WTC11 (cell line): ENCODE measurements at regions not wholly inside any gene's neighbourhood (a gene's known extent, or its start where the extent isn't known, plus 50 kb on each side); places are given as distances from the start of the nearest gene placed in this dataset.

Experiments used
- ATAC-seq: fragments of 200-7000 bp; cut with Tn5 transposase; 2 replicates; pipeline ENCODE4 v1.10.0; 2021; ENCODE audit warnings: mild to moderate bottlenecking, moderate library complexity
- CTCF ChIA-PET: fragments of 300-600 bp; sonication (Branson Sonifier 250); formaldehyde crosslinking; loops from one replicate; lab custom pipeline; 2021; ENCODE audit warnings: antibody characterized with exemption; lab: Charles Lee
- POLR2A ChIA-PET: fragments of 350-600 bp; sonication (Branson Sonifier 250); formaldehyde crosslinking; loops from one replicate; lab custom pipeline; 2021; ENCODE audit warnings: antibody characterized with exemption; lab: Charles Lee
- DNase-seq: peaks from one replicate; pipeline ENCODE4 v3.0.0; 2021; ENCODE audit warnings: low spot score
- H3K27ac Mint-ChIP-seq: 2 replicates; pipeline ENCODE4 v1.8.0; 2021; ENCODE audit warnings: mixed read lengths
- H3K27me3 Mint-ChIP-seq: 2 replicates; pipeline ENCODE4 v1.8.0; 2021; ENCODE audit warnings: low read depth, mild to moderate bottlenecking, moderate library complexity, mixed read lengths
- H3K36me3 Mint-ChIP-seq: 2 replicates; pipeline ENCODE4 v1.8.0; 2021; ENCODE audit warnings: mixed read lengths
- H3K4me1 Mint-ChIP-seq: 2 replicates; pipeline ENCODE4 v1.8.0; 2022; ENCODE audit warnings: mixed read lengths
- H3K4me3 Mint-ChIP-seq: 2 replicates; pipeline ENCODE4 v1.8.0; 2021; ENCODE audit warnings: mild to moderate bottlenecking, moderate library complexity, mixed read lengths
- H3K9me3 Mint-ChIP-seq: 2 replicates; pipeline ENCODE4 v1.8.0; 2021; ENCODE audit warnings: mixed read lengths
- ELF4 ChIP-seq: sonication (generic); formaldehyde crosslinking; IDR thresholded peaks from 2 replicates; pipeline ENCODE4 v1.8.1; 2022; ENCODE audit warnings: low read depth, mild to moderate bottlenecking, moderate library complexity, missing genetic modification reagents
- FOXK1 ChIP-seq: sonication (generic); formaldehyde crosslinking; IDR thresholded peaks from 2 replicates; pipeline ENCODE4 v1.8.0; 2022; ENCODE audit warnings: mild to moderate bottlenecking, moderate library complexity, missing genetic modification reagents
- GRHL2 ChIP-seq: fragments of 250-450 bp; sonication (Bioruptor Pico); IDR thresholded peaks from 2 replicates; pipeline ENCODE4 v1.8.0; 2022; ENCODE audit warnings: mild to moderate bottlenecking, moderate library complexity; ENCODE audit not compliant: insufficient replicate concordance, severe bottlenecking
- GTF2I ChIP-seq: fragments of 250-450 bp; sonication (Bioruptor Pico); conservative IDR thresholded peaks from 2 replicates; pipeline ENCODE4 v1.4.0; 2021; ENCODE audit warnings: mild to moderate bottlenecking
- JAZF1 ChIP-seq: fragments of 250-450 bp; sonication (Bioruptor Pico); IDR thresholded peaks from 2 replicates; pipeline ENCODE4 v1.9.0; 2021; ENCODE audit warnings: moderate library complexity, mild to moderate bottlenecking, inconsistent platforms
- NFATC4 ChIP-seq: fragments of 250-450 bp; sonication (Bioruptor Pico); IDR thresholded peaks from 2 replicates; pipeline ENCODE4 v1.9.0; 2021; ENCODE audit warnings: mild to moderate bottlenecking
- NR1H2 ChIP-seq: sonication (generic); formaldehyde crosslinking; IDR thresholded peaks from 2 replicates; pipeline ENCODE4 v1.9.0; 2021; ENCODE audit warnings: mild to moderate bottlenecking, moderate library complexity, missing genetic modification reagents
- OVOL2 ChIP-seq: fragments of 250-450 bp; sonication (Bioruptor Pico); IDR thresholded peaks from 2 replicates; pipeline ENCODE4 v1.9.0; 2021; ENCODE audit warnings: mild to moderate bottlenecking, borderline replicate concordance
- PRRX2 ChIP-seq: fragments of 250-450 bp; sonication (Bioruptor Pico); IDR thresholded peaks from 2 replicates; pipeline ENCODE4 v1.8.0; 2021; ENCODE audit warnings: mild to moderate bottlenecking
- SP1 ChIP-seq: sonication (generic); formaldehyde crosslinking; conservative IDR thresholded peaks from 2 replicates; pipeline ENCODE4 v1.8.1; 2022; ENCODE audit warnings: missing genetic modification reagents
- TP53 ChIP-seq: sonication (generic); formaldehyde crosslinking; IDR thresholded peaks from 2 replicates; pipeline ENCODE4 v1.8.1; 2023; ENCODE audit warnings: mild to moderate bottlenecking, missing genetic modification reagents
- ZBTB21 ChIP-seq: sonication (generic); formaldehyde crosslinking; IDR thresholded peaks from 2 replicates; pipeline ENCODE4 v1.8.1; 2023; ENCODE audit warnings: mild to moderate bottlenecking, missing genetic modification reagents, borderline replicate concordance
- ZNF121 ChIP-seq: sonication (generic); formaldehyde crosslinking; IDR thresholded peaks from 2 replicates; pipeline ENCODE4 v1.8.0; 2023; ENCODE audit warnings: missing genetic modification reagents
- ZNF232 ChIP-seq: sonication (generic); formaldehyde crosslinking; IDR thresholded peaks from 2 replicates; pipeline ENCODE4 v1.8.0; 2022; ENCODE audit warnings: mild to moderate bottlenecking, missing genetic modification reagents
- ZNF396 ChIP-seq: fragments of 250-450 bp; sonication (Bioruptor Pico); IDR thresholded peaks from 2 replicates; pipeline ENCODE4 v1.8.0; 2021; ENCODE audit warnings: mild to moderate bottlenecking, moderate library complexity, borderline replicate concordance
- ZNF423 ChIP-seq: fragments of 250-450 bp; sonication (Bioruptor Pico); IDR thresholded peaks from 2 replicates; pipeline ENCODE4 v2.1.2; 2022; ENCODE audit warnings: mild to moderate bottlenecking, moderate library complexity
- TF ChIP-seq, protein P1 (sequence below): sonication (generic); formaldehyde crosslinking; IDR thresholded peaks from 2 replicates; pipeline ENCODE4 v1.8.0; 2023; ENCODE audit warnings: missing genetic modification reagents
- TF ChIP-seq, protein P2 (sequence below): fragments of 250-450 bp; sonication (Bioruptor Pico); IDR thresholded peaks from 2 replicates; pipeline ENCODE4 v1.8.0; 2021; ENCODE audit warnings: mild to moderate bottlenecking
- TF ChIP-seq, protein P3 (sequence below): sonication (generic); formaldehyde crosslinking; IDR thresholded peaks from 2 replicates; pipeline ENCODE4 v1.8.1; 2023; ENCODE audit warnings: mild to moderate bottlenecking, missing genetic modification reagents, moderate library complexity
- TF ChIP-seq, protein P4 (sequence below): sonication (generic); formaldehyde crosslinking; IDR thresholded peaks from 2 replicates; pipeline ENCODE4 v1.8.1; 2022; ENCODE audit warnings: missing genetic modification reagents, borderline replicate concordance
- TF ChIP-seq, protein P5 (sequence below): sonication (generic); formaldehyde crosslinking; IDR thresholded peaks from 2 replicates; pipeline ENCODE4 v1.8.0; 2022; ENCODE audit warnings: mild to moderate bottlenecking, missing genetic modification reagents
- TF ChIP-seq, protein P6 (sequence below): fragments of 250-450 bp; sonication (Bioruptor Pico); IDR thresholded peaks from 2 replicates; pipeline ENCODE4 v1.9.0; 2021; ENCODE audit warnings: mild to moderate bottlenecking
- TF ChIP-seq, protein P7 (sequence below): sonication (generic); formaldehyde crosslinking; conservative IDR thresholded peaks from 2 replicates; pipeline ENCODE4 v1.8.1; 2022; ENCODE audit warnings: mild to moderate bottlenecking, missing genetic modification reagents
- TF ChIP-seq, protein P8 (sequence below): sonication (generic); formaldehyde crosslinking; IDR thresholded peaks from 2 replicates; pipeline ENCODE4 v1.8.0; 2023; ENCODE audit warnings: mild to moderate bottlenecking, missing genetic modification reagents
- TF ChIP-seq, protein P9 (sequence below): sonication (generic); formaldehyde crosslinking; IDR thresholded peaks from 2 replicates; pipeline ENCODE4 v1.8.0; 2022; ENCODE audit warnings: mild to moderate bottlenecking, missing genetic modification reagents
- TF ChIP-seq, protein P10 (sequence below): sonication (generic); formaldehyde crosslinking; IDR thresholded peaks from 2 replicates; pipeline ENCODE4 v1.8.1; 2023; ENCODE audit warnings: mild to moderate bottlenecking, missing genetic modification reagents

DNA sequence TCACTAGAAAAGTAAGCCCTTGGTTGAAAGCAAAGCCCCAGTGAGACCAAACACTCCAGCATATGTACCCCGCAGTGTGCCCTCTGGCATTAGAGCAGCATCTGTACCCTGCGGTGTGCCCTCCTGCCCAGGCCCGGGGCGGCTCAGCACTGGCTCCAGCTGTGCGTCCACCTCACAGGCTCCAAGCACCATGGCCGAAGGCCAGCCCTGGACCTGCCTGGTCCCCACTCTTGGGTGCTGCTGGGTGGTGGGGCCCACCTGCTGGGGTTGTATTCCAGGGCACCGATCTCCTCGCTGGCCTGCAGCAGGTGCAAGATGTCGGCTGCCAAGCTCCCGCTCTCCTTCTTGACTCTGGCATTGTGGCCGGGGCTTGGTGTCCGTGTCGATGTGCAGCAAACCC lies 230.2 kb downstream of the TUBA3C start:
- peaks cover 76% of the 10 kb centered on the region for H3K36me3 Mint-ChIP-seq
- DNase-seq: no peak
- no peak for ATAC-seq
- ChIA-PET POLR2A (no interaction called here), CTCF (no interaction called here)
- no peak for TF ChIP-seq FOXK1 (CRISPR knock-in tag)
- TF ChIP-seq ZNF232 (CRISPR knock-in tag): no peak
- TF ChIP-seq, protein P1, sequence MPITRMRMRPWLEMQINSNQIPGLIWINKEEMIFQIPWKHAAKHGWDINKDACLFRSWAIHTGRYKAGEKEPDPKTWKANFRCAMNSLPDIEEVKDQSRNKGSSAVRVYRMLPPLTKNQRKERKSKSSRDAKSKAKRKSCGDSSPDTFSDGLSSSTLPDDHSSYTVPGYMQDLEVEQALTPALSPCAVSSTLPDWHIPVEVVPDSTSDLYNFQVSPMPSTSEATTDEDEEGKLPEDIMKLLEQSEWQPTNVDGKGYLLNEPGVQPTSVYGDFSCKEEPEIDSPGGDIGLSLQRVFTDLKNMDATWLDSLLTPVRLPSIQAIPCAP (CRISPR knock-in tag): no peak
- TF ChIP-seq, protein P2, sequence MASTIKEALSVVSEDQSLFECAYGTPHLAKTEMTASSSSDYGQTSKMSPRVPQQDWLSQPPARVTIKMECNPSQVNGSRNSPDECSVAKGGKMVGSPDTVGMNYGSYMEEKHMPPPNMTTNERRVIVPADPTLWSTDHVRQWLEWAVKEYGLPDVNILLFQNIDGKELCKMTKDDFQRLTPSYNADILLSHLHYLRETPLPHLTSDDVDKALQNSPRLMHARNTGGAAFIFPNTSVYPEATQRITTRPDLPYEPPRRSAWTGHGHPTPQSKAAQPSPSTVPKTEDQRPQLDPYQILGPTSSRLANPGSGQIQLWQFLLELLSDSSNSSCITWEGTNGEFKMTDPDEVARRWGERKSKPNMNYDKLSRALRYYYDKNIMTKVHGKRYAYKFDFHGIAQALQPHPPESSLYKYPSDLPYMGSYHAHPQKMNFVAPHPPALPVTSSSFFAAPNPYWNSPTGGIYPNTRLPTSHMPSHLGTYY: no peak
- no peak for TF ChIP-seq ZBTB21 (CRISPR knock-in tag)
- no peak for TF ChIP-seq PRRX2 (CRISPR knock-in tag)
- no peak for TF ChIP-seq JAZF1
- TF ChIP-seq, protein P3, sequence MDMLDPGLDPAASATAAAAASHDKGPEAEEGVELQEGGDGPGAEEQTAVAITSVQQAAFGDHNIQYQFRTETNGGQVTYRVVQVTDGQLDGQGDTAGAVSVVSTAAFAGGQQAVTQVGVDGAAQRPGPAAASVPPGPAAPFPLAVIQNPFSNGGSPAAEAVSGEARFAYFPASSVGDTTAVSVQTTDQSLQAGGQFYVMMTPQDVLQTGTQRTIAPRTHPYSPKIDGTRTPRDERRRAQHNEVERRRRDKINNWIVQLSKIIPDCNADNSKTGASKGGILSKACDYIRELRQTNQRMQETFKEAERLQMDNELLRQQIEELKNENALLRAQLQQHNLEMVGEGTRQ (CRISPR knock-in tag): no peak
- no peak for TF ChIP-seq ELF4 (CRISPR knock-in tag)
- TF ChIP-seq, protein P4, sequence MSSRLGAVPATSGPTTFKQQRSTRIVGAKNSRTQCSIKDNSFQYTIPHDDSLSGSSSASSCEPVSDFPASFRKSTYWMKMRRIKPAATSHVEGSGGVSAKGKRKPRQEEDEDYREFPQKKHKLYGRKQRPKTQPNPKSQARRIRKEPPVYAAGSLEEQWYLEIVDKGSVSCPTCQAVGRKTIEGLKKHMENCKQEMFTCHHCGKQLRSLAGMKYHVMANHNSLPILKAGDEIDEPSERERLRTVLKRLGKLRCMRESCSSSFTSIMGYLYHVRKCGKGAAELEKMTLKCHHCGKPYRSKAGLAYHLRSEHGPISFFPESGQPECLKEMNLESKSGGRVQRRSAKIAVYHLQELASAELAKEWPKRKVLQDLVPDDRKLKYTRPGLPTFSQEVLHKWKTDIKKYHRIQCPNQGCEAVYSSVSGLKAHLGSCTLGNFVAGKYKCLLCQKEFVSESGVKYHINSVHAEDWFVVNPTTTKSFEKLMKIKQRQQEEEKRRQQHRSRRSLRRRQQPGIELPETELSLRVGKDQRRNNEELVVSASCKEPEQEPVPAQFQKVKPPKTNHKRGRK (CRISPR knock-in tag): no peak
- TF ChIP-seq, protein P5, sequence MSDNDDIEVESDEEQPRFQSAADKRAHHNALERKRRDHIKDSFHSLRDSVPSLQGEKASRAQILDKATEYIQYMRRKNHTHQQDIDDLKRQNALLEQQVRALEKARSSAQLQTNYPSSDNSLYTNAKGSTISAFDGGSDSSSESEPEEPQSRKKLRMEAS (CRISPR knock-in tag): no peak
- no peak overlapping the region for H3K4me3 Mint-ChIP-seq
- peaks cover 63% of the 10 kb centered on the region for H3K9me3 Mint-ChIP-seq
- peaks cover 25% of the 10 kb centered on the region for H3K27me3 Mint-ChIP-seq
- H3K4me1 Mint-ChIP-seq: no peaks in the 10 kb centered on the region
- H3K27ac Mint-ChIP-seq: no peak overlapping the region

DNA sequence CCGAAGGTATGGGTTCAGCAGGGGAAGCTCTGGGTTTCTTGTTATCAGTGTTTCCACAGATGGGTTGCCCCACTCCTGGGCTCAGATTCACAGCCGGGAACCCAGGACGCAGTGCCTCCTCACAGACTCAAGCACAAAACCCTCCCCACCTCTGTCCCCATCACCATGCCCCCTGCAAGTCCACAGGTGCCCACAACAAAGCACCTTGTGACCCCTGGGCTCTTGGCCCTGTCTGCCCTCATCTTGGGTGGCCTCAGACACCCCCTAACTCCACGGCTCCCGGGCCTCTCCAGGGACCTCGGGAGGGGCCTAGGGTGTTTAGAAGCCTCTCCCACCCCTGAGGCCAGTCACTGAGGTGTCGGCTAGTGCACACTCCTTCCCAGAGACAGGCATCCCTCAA lies 231.7 kb downstream of the TUBA3C start:
- H3K36me3 Mint-ChIP-seq: peaks cover 71% of the 10 kb centered on the region
- no peak overlapping the region for H3K27ac Mint-ChIP-seq
- H3K9me3 Mint-ChIP-seq: peaks cover 61% of the 10 kb centered on the region
- ChIA-PET CTCF (no interaction called here), POLR2A (no interaction called here)
- no peak for DNase-seq
- no peaks in the 10 kb centered on the region for H3K4me1 Mint-ChIP-seq
- H3K4me3 Mint-ChIP-seq: no peak overlapping the region
- no peak for ATAC-seq
- H3K27me3 Mint-ChIP-seq: peaks cover 16% of the 10 kb centered on the region
- TF ChIP-seq GTF2I (no peak), ZNF232 (CRISPR knock-in tag) (no peak), ZNF423 (CRISPR knock-in tag) (no peak), ZNF396 (CRISPR knock-in tag) (no peak), SP1 (CRISPR knock-in tag) (no peak), PRRX2 (CRISPR knock-in tag) (no peak), ELF4 (CRISPR knock-in tag) (no peak), OVOL2 (CRISPR knock-in tag) (no peak), ZNF121 (no peak), GRHL2 (no peak), NR1H2 (CRISPR knock-in tag) (no peak), NFATC4 (CRISPR knock-in tag) (no peak), TP53 (CRISPR knock-in tag) (no peak)
- TF ChIP-seq, protein P6, sequence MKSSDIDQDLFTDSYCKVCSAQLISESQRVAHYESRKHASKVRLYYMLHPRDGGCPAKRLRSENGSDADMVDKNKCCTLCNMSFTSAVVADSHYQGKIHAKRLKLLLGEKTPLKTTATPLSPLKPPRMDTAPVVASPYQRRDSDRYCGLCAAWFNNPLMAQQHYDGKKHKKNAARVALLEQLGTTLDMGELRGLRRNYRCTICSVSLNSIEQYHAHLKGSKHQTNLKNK: no peak
- TF ChIP-seq, protein P7, sequence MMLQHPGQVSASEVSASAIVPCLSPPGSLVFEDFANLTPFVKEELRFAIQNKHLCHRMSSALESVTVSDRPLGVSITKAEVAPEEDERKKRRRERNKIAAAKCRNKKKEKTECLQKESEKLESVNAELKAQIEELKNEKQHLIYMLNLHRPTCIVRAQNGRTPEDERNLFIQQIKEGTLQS (CRISPR knock-in tag): no peak
- TF ChIP-seq, protein P8, sequence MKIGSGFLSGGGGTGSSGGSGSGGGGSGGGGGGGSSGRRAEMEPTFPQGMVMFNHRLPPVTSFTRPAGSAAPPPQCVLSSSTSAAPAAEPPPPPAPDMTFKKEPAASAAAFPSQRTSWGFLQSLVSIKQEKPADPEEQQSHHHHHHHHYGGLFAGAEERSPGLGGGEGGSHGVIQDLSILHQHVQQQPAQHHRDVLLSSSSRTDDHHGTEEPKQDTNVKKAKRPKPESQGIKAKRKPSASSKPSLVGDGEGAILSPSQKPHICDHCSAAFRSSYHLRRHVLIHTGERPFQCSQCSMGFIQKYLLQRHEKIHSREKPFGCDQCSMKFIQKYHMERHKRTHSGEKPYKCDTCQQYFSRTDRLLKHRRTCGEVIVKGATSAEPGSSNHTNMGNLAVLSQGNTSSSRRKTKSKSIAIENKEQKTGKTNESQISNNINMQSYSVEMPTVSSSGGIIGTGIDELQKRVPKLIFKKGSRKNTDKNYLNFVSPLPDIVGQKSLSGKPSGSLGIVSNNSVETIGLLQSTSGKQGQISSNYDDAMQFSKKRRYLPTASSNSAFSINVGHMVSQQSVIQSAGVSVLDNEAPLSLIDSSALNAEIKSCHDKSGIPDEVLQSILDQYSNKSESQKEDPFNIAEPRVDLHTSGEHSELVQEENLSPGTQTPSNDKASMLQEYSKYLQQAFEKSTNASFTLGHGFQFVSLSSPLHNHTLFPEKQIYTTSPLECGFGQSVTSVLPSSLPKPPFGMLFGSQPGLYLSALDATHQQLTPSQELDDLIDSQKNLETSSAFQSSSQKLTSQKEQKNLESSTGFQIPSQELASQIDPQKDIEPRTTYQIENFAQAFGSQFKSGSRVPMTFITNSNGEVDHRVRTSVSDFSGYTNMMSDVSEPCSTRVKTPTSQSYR (CRISPR knock-in tag): no peak
- TF ChIP-seq, protein P9, sequence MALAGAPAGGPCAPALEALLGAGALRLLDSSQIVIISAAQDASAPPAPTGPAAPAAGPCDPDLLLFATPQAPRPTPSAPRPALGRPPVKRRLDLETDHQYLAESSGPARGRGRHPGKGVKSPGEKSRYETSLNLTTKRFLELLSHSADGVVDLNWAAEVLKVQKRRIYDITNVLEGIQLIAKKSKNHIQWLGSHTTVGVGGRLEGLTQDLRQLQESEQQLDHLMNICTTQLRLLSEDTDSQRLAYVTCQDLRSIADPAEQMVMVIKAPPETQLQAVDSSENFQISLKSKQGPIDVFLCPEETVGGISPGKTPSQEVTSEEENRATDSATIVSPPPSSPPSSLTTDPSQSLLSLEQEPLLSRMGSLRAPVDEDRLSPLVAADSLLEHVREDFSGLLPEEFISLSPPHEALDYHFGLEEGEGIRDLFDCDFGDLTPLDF (CRISPR knock-in tag): no peak
- TF ChIP-seq, protein P10, sequence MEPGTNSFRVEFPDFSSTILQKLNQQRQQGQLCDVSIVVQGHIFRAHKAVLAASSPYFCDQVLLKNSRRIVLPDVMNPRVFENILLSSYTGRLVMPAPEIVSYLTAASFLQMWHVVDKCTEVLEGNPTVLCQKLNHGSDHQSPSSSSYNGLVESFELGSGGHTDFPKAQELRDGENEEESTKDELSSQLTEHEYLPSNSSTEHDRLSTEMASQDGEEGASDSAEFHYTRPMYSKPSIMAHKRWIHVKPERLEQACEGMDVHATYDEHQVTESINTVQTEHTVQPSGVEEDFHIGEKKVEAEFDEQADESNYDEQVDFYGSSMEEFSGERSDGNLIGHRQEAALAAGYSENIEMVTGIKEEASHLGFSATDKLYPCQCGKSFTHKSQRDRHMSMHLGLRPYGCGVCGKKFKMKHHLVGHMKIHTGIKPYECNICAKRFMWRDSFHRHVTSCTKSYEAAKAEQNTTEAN (CRISPR knock-in tag): no peak
